ENCODE measurements at regions not wholly inside any gene's neighbourhood (a gene's known extent, or its start where the extent isn't known, plus 50 kb on each side); places are given as distances from the start of the nearest gene placed in this dataset.

DNA sequence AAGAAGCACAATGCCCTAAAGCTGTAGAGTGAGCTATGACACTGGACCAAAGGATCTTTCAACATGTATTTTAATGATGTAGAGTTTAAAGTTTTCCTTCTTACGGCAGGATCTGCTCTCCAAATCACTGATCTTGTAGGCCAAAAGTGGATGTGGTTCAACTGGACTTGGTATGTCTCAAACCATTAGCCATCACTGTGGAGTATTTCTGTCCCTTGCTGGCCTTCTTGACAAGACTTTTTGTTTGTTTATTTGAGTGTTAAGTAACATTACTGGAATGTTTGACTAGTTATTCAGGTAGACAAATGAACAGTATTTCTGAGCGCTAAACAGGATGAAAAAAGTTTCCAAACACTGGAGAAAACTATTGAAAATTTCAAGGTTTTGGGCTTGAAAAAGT is 472.7 kb upstream of the CFAP20DC start:
- TF ChIP-seq POLR2A (IDR thresholded peaks at IDR 0.05; ENCODE audit: low read depth, low read length): no peak
- no peak for TF ChIP-seq SPI1 (IDR thresholded peaks at IDR 0.05; ENCODE audit: low read depth, low read length)
- no peak for TF ChIP-seq PAX5 (IDR thresholded peaks at IDR 0.05; ENCODE audit: insufficient read depth, low read length, severe bottlenecking)
- TF ChIP-seq TAF1 (IDR thresholded peaks at IDR 0.05; ENCODE audit: low read depth, low read length): no peak
- no peak for TF ChIP-seq POLR2AphosphoS5 (IDR thresholded peaks at IDR 0.05; ENCODE audit: low read depth, low read length)
- TF ChIP-seq POU2F2 (IDR thresholded peaks at IDR 0.05; ENCODE audit: low read depth, low read length): no peak
- DNase-seq (ENCODE audit: insufficient read length, low spot score) (no peak), FAIRE-seq (no peak)

DNA sequence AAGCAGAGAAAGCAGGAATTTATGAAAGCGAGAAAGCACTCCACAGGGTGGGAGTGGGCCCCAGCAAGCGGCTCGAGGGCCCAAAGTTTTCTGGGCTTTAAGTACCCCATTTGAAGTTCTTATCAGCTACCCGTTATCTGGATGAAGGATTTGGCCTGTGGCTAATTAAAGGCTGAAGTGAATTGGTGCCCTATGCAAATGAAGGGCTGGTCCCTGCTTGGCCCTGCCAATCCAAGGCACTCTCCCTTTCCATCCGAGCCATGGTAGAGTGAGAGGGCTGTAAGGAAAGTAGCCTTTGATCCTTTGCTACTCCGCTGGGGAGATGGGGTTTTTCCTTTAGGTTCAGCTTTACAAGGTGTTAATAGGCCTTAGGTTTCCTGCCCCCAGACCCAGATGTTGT is 469.3 kb upstream of the CFAP20DC start:
- TF ChIP-seq SPI1 (IDR thresholded peaks at IDR 0.05; ENCODE audit: low read depth, low read length) (no peak), POLR2A (IDR thresholded peaks at IDR 0.05; ENCODE audit: low read depth, low read length) (no peak), POLR2AphosphoS5 (IDR thresholded peaks at IDR 0.05; ENCODE audit: low read depth, low read length) (no peak), PAX5 (IDR thresholded peaks at IDR 0.05; ENCODE audit: insufficient read depth, low read length, severe bottlenecking) (no peak), POU2F2 (IDR thresholded peaks at IDR 0.05; ENCODE audit: low read depth, low read length) (no peak), TAF1 (IDR thresholded peaks at IDR 0.05; ENCODE audit: low read depth, low read length) (no peak)
- FAIRE-seq (no peak), DNase-seq (ENCODE audit: insufficient read length, low spot score) (no peak)

DNA sequence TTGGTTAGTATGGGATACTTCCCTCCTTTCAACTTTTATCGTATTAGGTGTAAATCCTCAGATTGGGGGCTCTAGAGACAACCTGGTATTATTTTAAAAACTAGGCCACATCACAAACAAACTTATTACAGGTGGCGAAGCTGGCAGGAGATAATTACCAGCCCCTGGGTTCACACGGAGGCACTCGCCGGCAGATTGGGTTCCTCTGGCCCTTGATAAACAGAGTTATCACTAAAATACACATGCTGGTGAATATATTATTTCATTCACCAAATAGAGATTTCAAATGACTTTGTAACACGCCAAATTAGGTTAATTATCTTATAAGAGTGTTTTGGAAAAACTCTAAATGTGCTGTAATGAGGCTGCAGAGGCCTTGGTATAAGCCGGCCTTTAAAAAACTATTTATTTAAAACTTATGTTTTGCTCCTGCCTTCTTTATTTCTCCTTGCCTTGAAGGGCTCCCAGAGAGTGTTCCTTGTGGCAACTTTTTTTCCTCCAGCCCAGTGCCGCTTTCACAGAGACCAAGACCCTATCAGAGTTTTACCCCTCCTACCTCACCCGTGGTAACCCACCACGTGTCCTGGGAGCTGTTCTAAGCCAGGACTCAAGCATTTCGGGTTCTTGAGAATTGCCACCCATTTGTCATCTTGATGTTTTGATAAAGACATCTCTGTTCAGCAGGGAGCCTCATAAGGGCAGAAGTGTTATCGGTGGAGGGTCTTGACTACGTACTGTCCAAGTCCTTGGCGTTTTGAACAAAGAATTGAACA is 468.6 kb upstream of the CFAP20DC start:
- TF ChIP-seq PAX5 (IDR thresholded peaks at IDR 0.05; ENCODE audit: insufficient read depth, low read length, severe bottlenecking) (no peak), TAF1 (IDR thresholded peaks at IDR 0.05; ENCODE audit: low read depth, low read length) (no peak), POLR2AphosphoS5 (IDR thresholded peaks at IDR 0.05; ENCODE audit: low read depth, low read length) (no peak), SPI1 (IDR thresholded peaks at IDR 0.05; ENCODE audit: low read depth, low read length) (no peak), POLR2A (IDR thresholded peaks at IDR 0.05; ENCODE audit: low read depth, low read length) (no peak), POU2F2 (IDR thresholded peaks at IDR 0.05; ENCODE audit: low read depth, low read length) (no peak)
- DNase-seq (ENCODE audit: insufficient read length, low spot score) (no peak), FAIRE-seq (no peak)

DNA sequence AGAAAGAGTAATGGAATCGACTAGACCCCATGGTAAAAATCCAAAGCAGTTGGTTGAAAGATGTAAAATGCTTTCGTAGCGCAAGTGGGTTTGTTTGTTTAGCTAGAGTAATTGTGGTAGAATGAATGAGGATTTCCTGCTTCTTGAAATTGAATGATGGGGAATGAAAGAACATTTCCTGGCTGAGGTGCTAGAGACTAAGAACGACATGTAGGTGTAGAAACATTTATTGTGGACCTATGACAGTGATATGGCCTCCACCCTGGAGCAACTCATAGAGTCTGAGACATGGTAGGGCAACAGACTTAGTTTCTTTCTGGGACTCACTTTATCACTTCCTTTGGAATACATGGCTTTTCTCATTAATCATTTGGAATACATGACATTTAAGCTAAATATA is 467.6 kb upstream of the CFAP20DC start:
- no peak for FAIRE-seq
- DNase-seq (ENCODE audit: insufficient read length, low spot score): no peak
- TF ChIP-seq SPI1 (IDR thresholded peaks at IDR 0.05; ENCODE audit: low read depth, low read length) (no peak), POU2F2 (IDR thresholded peaks at IDR 0.05; ENCODE audit: low read depth, low read length) (no peak), POLR2AphosphoS5 (IDR thresholded peaks at IDR 0.05; ENCODE audit: low read depth, low read length) (no peak), PAX5 (IDR thresholded peaks at IDR 0.05; ENCODE audit: insufficient read depth, low read length, severe bottlenecking) (no peak), POLR2A (IDR thresholded peaks at IDR 0.05; ENCODE audit: low read depth, low read length) (no peak), TAF1 (IDR thresholded peaks at IDR 0.05; ENCODE audit: low read depth, low read length) (no peak)

DNA sequence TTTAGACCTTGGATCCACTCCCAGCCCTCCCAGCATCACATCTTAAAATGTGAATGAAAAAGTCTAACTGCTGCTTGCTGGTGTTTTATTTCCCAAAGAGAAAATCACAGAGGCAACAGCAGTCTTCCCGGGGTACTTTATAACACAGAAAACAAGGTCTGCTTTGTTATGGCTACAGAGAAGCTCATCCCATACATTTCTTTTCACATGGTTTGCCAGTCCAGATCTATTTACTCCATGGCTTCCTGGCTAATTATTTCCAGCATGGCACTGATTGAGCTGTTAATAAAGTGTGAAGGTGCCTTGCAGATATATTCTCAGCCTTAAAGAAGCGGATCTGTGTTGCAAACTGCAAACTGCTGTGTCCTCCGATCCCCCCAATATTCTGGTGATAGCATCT is 466.1 kb upstream of the CFAP20DC start:
- DNase-seq (ENCODE audit: insufficient read length, low spot score) (no peak), FAIRE-seq (no peak)
- TF ChIP-seq POLR2A (IDR thresholded peaks at IDR 0.05; ENCODE audit: low read depth, low read length): no peak
- TF ChIP-seq POLR2AphosphoS5 (IDR thresholded peaks at IDR 0.05; ENCODE audit: low read depth, low read length): no peak
- TF ChIP-seq SPI1 (IDR thresholded peaks at IDR 0.05; ENCODE audit: low read depth, low read length): no peak
- TF ChIP-seq PAX5 (IDR thresholded peaks at IDR 0.05; ENCODE audit: insufficient read depth, low read length, severe bottlenecking): no peak
- TF ChIP-seq POU2F2 (IDR thresholded peaks at IDR 0.05; ENCODE audit: low read depth, low read length): no peak
- no peak for TF ChIP-seq TAF1 (IDR thresholded peaks at IDR 0.05; ENCODE audit: low read depth, low read length)

DNA sequence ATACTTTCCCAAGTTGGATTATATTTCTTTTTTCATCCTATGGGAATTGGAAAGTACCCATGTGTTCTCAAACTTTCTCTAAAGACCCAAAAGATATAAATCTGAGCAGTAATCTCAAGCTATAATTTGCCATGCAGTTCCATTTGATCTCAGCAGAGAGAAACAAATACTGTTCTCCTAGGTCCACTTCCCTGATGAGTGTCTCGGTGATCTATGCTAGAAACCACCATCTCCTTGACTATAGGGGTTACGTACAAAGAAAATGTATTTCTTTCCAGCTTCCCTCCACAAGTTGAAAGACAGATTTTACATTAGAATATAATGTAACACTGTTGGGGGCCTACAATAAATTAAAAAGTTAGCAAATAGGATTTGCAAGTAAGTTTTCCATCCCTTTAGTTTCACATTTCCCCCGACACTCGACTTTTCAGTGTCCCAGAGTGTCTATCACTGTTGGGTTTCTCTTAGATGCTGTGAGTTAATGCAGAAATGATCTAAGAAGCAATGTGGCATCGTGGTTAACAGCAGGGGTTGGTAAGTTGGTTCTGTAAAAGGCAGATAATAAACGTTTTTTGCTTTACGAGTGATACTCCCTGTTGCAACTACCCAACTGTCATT is 465.1 kb upstream of the CFAP20DC start:
- FAIRE-seq: no peak

DNA sequence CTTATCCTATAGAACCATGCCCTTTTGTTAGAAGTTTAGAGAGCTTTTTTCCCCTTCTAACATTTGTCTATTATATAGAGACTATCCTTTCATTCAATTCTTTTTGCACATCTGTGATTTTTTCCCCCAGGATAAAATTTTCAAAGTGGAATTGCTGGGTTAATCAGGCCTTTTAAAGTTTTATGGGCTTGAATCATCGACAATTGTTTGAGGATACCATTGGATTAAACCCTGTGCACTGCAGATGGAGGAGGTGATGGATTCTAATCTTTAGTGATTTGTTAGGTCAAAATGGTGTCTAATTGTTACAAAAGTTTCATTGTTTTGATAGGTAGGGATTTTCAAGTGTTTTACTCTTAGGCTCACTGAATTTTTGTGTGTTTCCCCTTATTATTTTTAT is 463.7 kb upstream of the CFAP20DC start:
- no peak for DNase-seq (ENCODE audit: insufficient read length, low spot score)
- TF ChIP-seq PAX5 (IDR thresholded peaks at IDR 0.05; ENCODE audit: insufficient read depth, low read length, severe bottlenecking) (no peak), SPI1 (IDR thresholded peaks at IDR 0.05; ENCODE audit: low read depth, low read length) (no peak), TAF1 (IDR thresholded peaks at IDR 0.05; ENCODE audit: low read depth, low read length) (no peak)

More for the DNA sequence above, 465.1 kb upstream of the CFAP20DC start:
- TF ChIP-seq POU2F2 (IDR thresholded peaks at IDR 0.05; ENCODE audit: low read depth, low read length) (no peak), SPI1 (IDR thresholded peaks at IDR 0.05; ENCODE audit: low read depth, low read length) (no peak), TAF1 (IDR thresholded peaks at IDR 0.05; ENCODE audit: low read depth, low read length) (no peak), POLR2AphosphoS5 (IDR thresholded peaks at IDR 0.05; ENCODE audit: low read depth, low read length) (no peak), PAX5 (IDR thresholded peaks at IDR 0.05; ENCODE audit: insufficient read depth, low read length, severe bottlenecking) (no peak), POLR2A (IDR thresholded peaks at IDR 0.05; ENCODE audit: low read depth, low read length) (no peak)
- no peak for DNase-seq (ENCODE audit: insufficient read length, low spot score)

DNA sequence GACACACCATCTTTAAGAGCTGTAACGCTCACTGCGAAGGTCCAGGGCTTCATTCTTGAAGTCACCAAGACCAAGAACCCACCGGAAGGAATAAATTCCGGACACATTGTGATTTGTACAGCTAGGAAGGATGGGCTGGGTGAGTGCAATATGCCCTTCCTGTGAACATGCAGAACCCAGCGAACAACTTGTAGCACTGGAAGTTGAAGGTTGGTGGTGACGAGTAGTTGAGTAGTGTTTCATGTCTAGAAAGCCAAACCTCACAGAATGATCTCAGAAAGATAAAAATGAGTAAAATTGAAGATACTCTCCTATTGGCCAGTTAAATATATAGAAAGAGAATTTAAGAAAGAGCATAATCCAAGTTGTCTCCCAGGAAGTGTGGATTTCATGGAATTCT is 462.2 kb upstream of the CFAP20DC start:
- FAIRE-seq: no peak
- no peak for DNase-seq (ENCODE audit: insufficient read length, low spot score)
- TF ChIP-seq PAX5 (IDR thresholded peaks at IDR 0.05; ENCODE audit: insufficient read depth, low read length, severe bottlenecking) (no peak), SPI1 (IDR thresholded peaks at IDR 0.05; ENCODE audit: low read depth, low read length) (no peak), POU2F2 (IDR thresholded peaks at IDR 0.05; ENCODE audit: low read depth, low read length) (no peak), POLR2AphosphoS5 (IDR thresholded peaks at IDR 0.05; ENCODE audit: low read depth, low read length) (no peak)

More for the DNA sequence above, 463.7 kb upstream of the CFAP20DC start:
- no peak for FAIRE-seq

DNA sequence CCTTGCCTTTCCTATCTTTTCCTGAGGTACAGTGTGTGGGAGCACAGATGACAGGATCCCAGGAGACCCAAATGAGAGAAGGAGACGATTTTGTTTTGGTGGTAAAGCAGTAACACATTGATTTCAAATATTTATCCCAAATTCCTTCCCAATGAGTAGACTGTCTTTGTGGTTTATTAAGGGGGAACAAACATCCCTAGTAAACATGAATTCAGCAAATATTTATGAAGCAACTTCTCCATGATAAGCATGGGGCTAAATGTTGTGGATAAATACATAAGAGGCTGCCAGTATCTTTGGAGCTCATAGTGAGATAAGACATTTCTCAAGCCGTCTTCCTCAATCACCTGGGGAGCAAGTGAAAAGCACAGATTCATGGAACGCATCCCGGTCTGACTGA is 460.8 kb upstream of the CFAP20DC start:
- DNase-seq (ENCODE audit: insufficient read length, low spot score) (no peak), FAIRE-seq (no peak)
- TF ChIP-seq POLR2A (IDR thresholded peaks at IDR 0.05; ENCODE audit: low read depth, low read length): no peak
- no peak for TF ChIP-seq TAF1 (IDR thresholded peaks at IDR 0.05; ENCODE audit: low read depth, low read length)
- no peak for TF ChIP-seq POU2F2 (IDR thresholded peaks at IDR 0.05; ENCODE audit: low read depth, low read length)
- no peak for TF ChIP-seq SPI1 (IDR thresholded peaks at IDR 0.05; ENCODE audit: low read depth, low read length)
- TF ChIP-seq PAX5 (IDR thresholded peaks at IDR 0.05; ENCODE audit: insufficient read depth, low read length, severe bottlenecking): no peak
- no peak for TF ChIP-seq POLR2AphosphoS5 (IDR thresholded peaks at IDR 0.05; ENCODE audit: low read depth, low read length)

Data from GM12891 (cell line).